HepG2 (cell line): ENCODE measurements at regions not wholly inside any gene's neighbourhood (a gene's known extent, or its start where the extent isn't known, plus 50 kb on each side); places are given as distances from the start of the nearest gene placed in this dataset.

ENCODE experiments used
- ESRRA ChIP-seq: sonication (generic); formaldehyde crosslinking; IDR thresholded peaks from 2 replicates; pipeline ENCODE4 v1.5.1; 2020; ENCODE audit warnings: mild to moderate bottlenecking, low read depth, missing genetic modification reagents
- FOXO4 ChIP-seq: sonication (generic); formaldehyde crosslinking; conservative IDR thresholded peaks from 2 replicates; pipeline ENCODE4 v1.8.1; 2023; ENCODE audit warnings: missing genetic modification reagents
- HOXA3 ChIP-seq: sonication (generic); formaldehyde crosslinking; IDR thresholded peaks from 2 replicates; pipeline ENCODE4 v1.5.0; 2020; ENCODE audit warnings: missing genetic modification reagents
- LRRFIP1 ChIP-seq: sonication (generic); formaldehyde crosslinking; conservative IDR thresholded peaks from 2 replicates; pipeline ENCODE4 v1.4.0; 2020; ENCODE audit warnings: missing genetic modification reagents
- MED8 ChIP-seq: sonication (generic); formaldehyde crosslinking; IDR thresholded peaks from 2 replicates; pipeline ENCODE4 v1.8.1; 2023; ENCODE audit warnings: mild to moderate bottlenecking, missing genetic modification reagents; ENCODE audit not compliant: insufficient replicate concordance
- MYC ChIP-seq: sonication (generic); formaldehyde crosslinking; IDR thresholded peaks from 2 replicates; pipeline ENCODE4 v1.9.0; 2021; ENCODE audit warnings: missing genetic modification reagents, borderline replicate concordance
- NFIB ChIP-seq: sonication (generic); formaldehyde crosslinking; IDR thresholded peaks from 2 replicates; pipeline ENCODE4 v1.9.0; 2021; ENCODE audit warnings: missing genetic modification reagents, mild to moderate bottlenecking, borderline replicate concordance
- ZNF441 ChIP-seq: sonication (generic); formaldehyde crosslinking; IDR thresholded peaks from 2 replicates; pipeline ENCODE4 v1.7.0; 2021; ENCODE audit warnings: missing genetic modification reagents, borderline replicate concordance
- ZNF616 ChIP-seq: sonication (generic); formaldehyde crosslinking; IDR thresholded peaks from 2 replicates; pipeline ENCODE4 v1.5.0; 2020; ENCODE audit warnings: low read depth, mild to moderate bottlenecking, missing genetic modification reagents
- TF ChIP-seq, protein P1 (sequence below): sonication (generic); formaldehyde crosslinking; IDR thresholded peaks from 2 replicates; pipeline ENCODE4 v1.8.0; 2022; ENCODE audit warnings: mild to moderate bottlenecking, missing genetic modification reagents, moderate library complexity

GRCh38 chr10:120997313-120997712, 146.2 kb downstream of the WDR11 start (continued):
- no peak for TF ChIP-seq LRRFIP1 (CRISPR knock-in tag)
- no peak for TF ChIP-seq HOXA3 (CRISPR knock-in tag)
- TF ChIP-seq NFIB (CRISPR knock-in tag): no peak
- no peak for TF ChIP-seq ZNF441 (CRISPR knock-in tag)
- TF ChIP-seq, protein P1, sequence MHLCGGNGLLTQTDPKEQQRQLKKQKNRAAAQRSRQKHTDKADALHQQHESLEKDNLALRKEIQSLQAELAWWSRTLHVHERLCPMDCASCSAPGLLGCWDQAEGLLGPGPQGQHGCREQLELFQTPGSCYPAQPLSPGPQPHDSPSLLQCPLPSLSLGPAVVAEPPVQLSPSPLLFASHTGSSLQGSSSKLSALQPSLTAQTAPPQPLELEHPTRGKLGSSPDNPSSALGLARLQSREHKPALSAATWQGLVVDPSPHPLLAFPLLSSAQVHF (CRISPR knock-in tag): no peak
- TF ChIP-seq MYC: no peak
- TF ChIP-seq MED8 (CRISPR knock-in tag): no peak
- no peak for TF ChIP-seq ZNF616 (CRISPR knock-in tag)
- no peak for TF ChIP-seq FOXO4 (CRISPR knock-in tag)
- TF ChIP-seq ESRRA: no peak
- TF ChIP-seq, all 625 proteins: peak for 0
